ENCODE measurements at regions not wholly inside any gene's neighbourhood (a gene's known extent, or its start where the extent isn't known, plus 50 kb on each side); places are given as distances from the start of the nearest gene placed in this dataset.

DNA sequence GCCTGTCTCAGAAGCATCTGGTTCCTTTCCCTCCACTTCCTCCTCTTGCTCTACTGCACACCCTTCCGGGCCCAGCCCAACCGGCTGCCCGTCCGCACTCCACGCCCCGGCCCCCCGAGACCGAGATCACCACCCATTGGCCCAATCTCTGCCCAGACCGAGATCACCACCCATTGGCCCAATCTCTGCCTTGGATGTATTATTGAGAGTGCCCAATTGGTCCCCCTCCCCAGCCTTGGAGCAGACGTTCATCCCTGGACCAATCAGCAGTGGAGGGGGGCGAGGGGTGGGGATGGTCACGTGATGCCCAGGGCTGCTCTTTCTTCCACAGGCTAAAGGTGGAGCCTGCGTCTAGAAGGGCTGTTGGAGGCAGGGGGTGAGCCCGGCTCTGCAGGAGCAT is 75.6 kb upstream of the TMEM132C start (continued):
- TF ChIP-seq, protein P1, sequence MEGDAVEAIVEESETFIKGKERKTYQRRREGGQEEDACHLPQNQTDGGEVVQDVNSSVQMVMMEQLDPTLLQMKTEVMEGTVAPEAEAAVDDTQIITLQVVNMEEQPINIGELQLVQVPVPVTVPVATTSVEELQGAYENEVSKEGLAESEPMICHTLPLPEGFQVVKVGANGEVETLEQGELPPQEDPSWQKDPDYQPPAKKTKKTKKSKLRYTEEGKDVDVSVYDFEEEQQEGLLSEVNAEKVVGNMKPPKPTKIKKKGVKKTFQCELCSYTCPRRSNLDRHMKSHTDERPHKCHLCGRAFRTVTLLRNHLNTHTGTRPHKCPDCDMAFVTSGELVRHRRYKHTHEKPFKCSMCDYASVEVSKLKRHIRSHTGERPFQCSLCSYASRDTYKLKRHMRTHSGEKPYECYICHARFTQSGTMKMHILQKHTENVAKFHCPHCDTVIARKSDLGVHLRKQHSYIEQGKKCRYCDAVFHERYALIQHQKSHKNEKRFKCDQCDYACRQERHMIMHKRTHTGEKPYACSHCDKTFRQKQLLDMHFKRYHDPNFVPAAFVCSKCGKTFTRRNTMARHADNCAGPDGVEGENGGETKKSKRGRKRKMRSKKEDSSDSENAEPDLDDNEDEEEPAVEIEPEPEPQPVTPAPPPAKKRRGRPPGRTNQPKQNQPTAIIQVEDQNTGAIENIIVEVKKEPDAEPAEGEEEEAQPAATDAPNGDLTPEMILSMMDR (IDR thresholded peaks at IDR 0.05 in 2 of 3, conservative IDR thresholded peaks at IDR 0.05 in 1 of 3; ENCODE audit: control insufficient read depth in 2 of 3, extremely low read depth in 1 of 3, insufficient read depth in 1 of 3, low read depth in 3 of 3, low read length in 3 of 3) = no peak
- TF ChIP-seq, protein P2, sequence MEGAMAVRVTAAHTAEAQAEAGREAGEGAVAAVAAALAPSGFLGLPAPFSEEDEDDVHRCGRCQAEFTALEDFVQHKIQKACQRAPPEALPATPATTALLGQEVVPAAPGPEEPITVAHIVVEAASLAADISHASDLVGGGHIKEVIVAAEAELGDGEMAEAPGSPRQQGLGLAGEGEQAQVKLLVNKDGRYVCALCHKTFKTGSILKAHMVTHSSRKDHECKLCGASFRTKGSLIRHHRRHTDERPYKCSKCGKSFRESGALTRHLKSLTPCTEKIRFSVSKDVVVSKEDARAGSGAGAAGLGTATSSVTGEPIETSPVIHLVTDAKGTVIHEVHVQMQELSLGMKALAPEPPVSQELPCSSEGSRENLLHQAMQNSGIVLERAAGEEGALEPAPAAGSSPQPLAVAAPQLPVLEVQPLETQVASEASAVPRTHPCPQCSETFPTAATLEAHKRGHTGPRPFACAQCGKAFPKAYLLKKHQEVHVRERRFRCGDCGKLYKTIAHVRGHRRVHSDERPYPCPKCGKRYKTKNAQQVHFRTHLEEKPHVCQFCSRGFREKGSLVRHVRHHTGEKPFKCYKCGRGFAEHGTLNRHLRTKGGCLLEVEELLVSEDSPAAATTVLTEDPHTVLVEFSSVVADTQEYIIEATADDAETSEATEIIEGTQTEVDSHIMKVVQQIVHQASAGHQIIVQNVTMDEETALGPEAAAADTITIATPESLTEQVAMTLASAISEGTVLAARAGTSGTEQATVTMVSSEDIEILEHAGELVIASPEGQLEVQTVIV (IDR thresholded peaks at IDR 0.05; ENCODE audit: borderline replicate concordance, partially characterized antibody) = no peak
- TF ChIP-seq NR2F1 (conservative IDR thresholded peaks at IDR 0.05) (no peak), RBBP5 (conservative IDR thresholded peaks at IDR 0.05) (no peak), TCF7 (IDR thresholded peaks at IDR 0.05; ENCODE audit: borderline replicate concordance) (no peak), CREM (IDR thresholded peaks at IDR 0.05; ENCODE audit: low read depth) (no peak), SMC3 (IDR thresholded peaks at IDR 0.05; ENCODE audit: borderline replicate concordance, low read length) (no peak)
- TF ChIP-seq, protein P3, sequence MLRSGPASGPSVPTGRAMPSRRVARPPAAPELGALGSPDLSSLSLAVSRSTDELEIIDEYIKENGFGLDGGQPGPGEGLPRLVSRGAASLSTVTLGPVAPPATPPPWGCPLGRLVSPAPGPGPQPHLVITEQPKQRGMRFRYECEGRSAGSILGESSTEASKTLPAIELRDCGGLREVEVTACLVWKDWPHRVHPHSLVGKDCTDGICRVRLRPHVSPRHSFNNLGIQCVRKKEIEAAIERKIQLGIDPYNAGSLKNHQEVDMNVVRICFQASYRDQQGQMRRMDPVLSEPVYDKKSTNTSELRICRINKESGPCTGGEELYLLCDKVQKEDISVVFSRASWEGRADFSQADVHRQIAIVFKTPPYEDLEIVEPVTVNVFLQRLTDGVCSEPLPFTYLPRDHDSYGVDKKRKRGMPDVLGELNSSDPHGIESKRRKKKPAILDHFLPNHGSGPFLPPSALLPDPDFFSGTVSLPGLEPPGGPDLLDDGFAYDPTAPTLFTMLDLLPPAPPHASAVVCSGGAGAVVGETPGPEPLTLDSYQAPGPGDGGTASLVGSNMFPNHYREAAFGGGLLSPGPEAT (IDR thresholded peaks at IDR 0.05; ENCODE audit: low read depth) = no peak
- TF ChIP-seq, protein P4, sequence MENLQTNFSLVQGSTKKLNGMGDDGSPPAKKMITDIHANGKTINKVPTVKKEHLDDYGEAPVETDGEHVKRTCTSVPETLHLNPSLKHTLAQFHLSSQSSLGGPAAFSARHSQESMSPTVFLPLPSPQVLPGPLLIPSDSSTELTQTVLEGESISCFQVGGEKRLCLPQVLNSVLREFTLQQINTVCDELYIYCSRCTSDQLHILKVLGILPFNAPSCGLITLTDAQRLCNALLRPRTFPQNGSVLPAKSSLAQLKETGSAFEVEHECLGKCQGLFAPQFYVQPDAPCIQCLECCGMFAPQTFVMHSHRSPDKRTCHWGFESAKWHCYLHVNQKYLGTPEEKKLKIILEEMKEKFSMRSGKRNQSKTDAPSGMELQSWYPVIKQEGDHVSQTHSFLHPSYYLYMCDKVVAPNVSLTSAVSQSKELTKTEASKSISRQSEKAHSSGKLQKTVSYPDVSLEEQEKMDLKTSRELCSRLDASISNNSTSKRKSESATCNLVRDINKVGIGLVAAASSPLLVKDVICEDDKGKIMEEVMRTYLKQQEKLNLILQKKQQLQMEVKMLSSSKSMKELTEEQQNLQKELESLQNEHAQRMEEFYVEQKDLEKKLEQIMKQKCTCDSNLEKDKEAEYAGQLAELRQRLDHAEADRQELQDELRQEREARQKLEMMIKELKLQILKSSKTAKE (IDR thresholded peaks at IDR 0.05; ENCODE audit: low read depth, poor library complexity, severe bottlenecking) = no peak
- TF ChIP-seq, protein P5, sequence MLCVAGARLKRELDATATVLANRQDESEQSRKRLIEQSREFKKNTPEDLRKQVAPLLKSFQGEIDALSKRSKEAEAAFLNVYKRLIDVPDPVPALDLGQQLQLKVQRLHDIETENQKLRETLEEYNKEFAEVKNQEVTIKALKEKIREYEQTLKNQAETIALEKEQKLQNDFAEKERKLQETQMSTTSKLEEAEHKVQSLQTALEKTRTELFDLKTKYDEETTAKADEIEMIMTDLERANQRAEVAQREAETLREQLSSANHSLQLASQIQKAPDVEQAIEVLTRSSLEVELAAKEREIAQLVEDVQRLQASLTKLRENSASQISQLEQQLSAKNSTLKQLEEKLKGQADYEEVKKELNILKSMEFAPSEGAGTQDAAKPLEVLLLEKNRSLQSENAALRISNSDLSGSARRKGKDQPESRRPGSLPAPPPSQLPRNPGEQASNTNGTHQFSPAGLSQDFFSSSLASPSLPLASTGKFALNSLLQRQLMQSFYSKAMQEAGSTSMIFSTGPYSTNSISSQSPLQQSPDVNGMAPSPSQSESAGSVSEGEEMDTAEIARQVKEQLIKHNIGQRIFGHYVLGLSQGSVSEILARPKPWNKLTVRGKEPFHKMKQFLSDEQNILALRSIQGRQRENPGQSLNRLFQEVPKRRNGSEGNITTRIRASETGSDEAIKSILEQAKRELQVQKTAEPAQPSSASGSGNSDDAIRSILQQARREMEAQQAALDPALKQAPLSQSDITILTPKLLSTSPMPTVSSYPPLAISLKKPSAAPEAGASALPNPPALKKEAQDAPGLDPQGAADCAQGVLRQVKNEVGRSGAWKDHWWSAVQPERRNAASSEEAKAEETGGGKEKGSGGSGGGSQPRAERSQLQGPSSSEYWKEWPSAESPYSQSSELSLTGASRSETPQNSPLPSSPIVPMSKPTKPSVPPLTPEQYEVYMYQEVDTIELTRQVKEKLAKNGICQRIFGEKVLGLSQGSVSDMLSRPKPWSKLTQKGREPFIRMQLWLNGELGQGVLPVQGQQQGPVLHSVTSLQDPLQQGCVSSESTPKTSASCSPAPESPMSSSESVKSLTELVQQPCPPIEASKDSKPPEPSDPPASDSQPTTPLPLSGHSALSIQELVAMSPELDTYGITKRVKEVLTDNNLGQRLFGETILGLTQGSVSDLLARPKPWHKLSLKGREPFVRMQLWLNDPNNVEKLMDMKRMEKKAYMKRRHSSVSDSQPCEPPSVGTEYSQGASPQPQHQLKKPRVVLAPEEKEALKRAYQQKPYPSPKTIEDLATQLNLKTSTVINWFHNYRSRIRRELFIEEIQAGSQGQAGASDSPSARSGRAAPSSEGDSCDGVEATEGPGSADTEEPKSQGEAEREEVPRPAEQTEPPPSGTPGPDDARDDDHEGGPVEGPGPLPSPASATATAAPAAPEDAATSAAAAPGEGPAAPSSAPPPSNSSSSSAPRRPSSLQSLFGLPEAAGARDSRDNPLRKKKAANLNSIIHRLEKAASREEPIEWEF (IDR thresholded peaks at IDR 0.05; ENCODE audit: insufficient replicate concordance, low read depth, low read length) = no peak
- TF ChIP-seq, protein P6, sequence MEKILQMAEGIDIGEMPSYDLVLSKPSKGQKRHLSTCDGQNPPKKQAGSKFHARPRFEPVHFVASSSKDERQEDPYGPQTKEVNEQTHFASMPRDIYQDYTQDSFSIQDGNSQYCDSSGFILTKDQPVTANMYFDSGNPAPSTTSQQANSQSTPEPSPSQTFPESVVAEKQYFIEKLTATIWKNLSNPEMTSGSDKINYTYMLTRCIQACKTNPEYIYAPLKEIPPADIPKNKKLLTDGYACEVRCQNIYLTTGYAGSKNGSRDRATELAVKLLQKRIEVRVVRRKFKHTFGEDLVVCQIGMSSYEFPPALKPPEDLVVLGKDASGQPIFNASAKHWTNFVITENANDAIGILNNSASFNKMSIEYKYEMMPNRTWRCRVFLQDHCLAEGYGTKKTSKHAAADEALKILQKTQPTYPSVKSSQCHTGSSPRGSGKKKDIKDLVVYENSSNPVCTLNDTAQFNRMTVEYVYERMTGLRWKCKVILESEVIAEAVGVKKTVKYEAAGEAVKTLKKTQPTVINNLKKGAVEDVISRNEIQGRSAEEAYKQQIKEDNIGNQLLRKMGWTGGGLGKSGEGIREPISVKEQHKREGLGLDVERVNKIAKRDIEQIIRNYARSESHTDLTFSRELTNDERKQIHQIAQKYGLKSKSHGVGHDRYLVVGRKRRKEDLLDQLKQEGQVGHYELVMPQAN (conservative IDR thresholded peaks at IDR 0.05) = no peak
